Lower leg skin (tissue), 3 donors: ENCODE measurements at regions not wholly inside any gene's neighbourhood (a gene's known extent, or its start where the extent isn't known, plus 50 kb on each side); places are given as distances from the start of the nearest gene placed in this dataset.

Experiments
- POLR2A ChIP-seq, 2 donors: fragments of 450-650 bp; IDR thresholded peaks; one replicate each; pipeline ENCODE4 v1.6.1; 2016 to 2017; ENCODE audit warnings: antibody characterized with exemption in 2 of 2, mild to moderate bottlenecking in 1 of 2, moderate library complexity in 1 of 2
- TF ChIP-seq, protein P1 (sequence below), 3 donors: fragments of 450-650 bp; IDR thresholded peaks; one replicate each; pipeline ENCODE4 v1.5.1; 2016; ENCODE audit warnings: antibody characterized with exemption in 3 of 3, mild to moderate bottlenecking in 3 of 3, moderate library complexity in 2 of 3

DNA sequence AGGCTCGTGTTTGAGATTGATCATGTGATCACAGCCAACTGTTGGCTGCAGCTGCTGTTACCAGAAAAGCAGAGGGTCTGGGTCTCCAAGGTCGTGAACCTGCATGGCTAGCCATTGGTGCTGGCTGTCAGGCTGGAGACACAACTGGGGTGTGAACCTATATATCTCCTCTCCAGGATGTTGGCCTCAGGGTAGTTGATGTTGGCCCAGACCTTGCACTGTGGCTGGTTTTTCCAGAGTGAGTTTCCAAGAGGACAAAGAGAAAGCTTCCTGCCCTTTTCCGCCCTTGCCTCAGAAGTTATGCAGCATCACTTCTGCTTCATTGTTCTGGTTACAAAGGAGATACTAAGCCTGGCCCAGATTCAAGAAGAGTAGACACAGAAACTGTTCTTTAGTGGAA is 607.8 kb upstream of the HS3ST1 start:
- TF ChIP-seq POLR2A (IDR thresholded peaks at IDR 0.05), result no peak
- TF ChIP-seq, protein P1, sequence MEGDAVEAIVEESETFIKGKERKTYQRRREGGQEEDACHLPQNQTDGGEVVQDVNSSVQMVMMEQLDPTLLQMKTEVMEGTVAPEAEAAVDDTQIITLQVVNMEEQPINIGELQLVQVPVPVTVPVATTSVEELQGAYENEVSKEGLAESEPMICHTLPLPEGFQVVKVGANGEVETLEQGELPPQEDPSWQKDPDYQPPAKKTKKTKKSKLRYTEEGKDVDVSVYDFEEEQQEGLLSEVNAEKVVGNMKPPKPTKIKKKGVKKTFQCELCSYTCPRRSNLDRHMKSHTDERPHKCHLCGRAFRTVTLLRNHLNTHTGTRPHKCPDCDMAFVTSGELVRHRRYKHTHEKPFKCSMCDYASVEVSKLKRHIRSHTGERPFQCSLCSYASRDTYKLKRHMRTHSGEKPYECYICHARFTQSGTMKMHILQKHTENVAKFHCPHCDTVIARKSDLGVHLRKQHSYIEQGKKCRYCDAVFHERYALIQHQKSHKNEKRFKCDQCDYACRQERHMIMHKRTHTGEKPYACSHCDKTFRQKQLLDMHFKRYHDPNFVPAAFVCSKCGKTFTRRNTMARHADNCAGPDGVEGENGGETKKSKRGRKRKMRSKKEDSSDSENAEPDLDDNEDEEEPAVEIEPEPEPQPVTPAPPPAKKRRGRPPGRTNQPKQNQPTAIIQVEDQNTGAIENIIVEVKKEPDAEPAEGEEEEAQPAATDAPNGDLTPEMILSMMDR (IDR thresholded peaks at IDR 0.05), result no peak
